Chondrocyte (in vitro differentiated cells): ENCODE measurements at regions not wholly inside any gene's neighbourhood (a gene's known extent, or its start where the extent isn't known, plus 50 kb on each side); places are given as distances from the start of the nearest gene placed in this dataset.
A peak's percentile ranks its signal among the peaks of the same experiment; 100 is the strongest.

Experiments
- DNase-seq: peaks from one replicate; pipeline ENCODE4 v3.0.0; 2021; ENCODE audit warnings: mixed read lengths, low spot score
- H3K27ac Mint-ChIP-seq: one replicate; pipeline ENCODE4 v1.8.0; 2021; ENCODE audit warnings: mild to moderate bottlenecking, moderate library complexity, mixed read lengths; ENCODE audit not compliant: unreplicated experiment
- H3K27me3 Mint-ChIP-seq: 2 replicates; pipeline ENCODE4 v1.8.0; 2021; ENCODE audit warnings: low read depth, mixed read lengths
- H3K36me3 Mint-ChIP-seq: 2 replicates; pipeline ENCODE4 v1.8.0; 2021; ENCODE audit warnings: low read depth, mixed read lengths
- H3K4me1 Mint-ChIP-seq: 2 replicates; pipeline ENCODE4 v1.8.0; 2021; ENCODE audit warnings: low read depth, mild to moderate bottlenecking, mixed read lengths
- H3K4me3 Mint-ChIP-seq: one replicate; pipeline ENCODE4 v1.8.0; 2021; ENCODE audit warnings: mild to moderate bottlenecking, moderate library complexity, mixed read lengths; ENCODE audit not compliant: unreplicated experiment
- H3K9me3 Mint-ChIP-seq: 2 replicates; pipeline ENCODE4 v1.8.0; 2021; ENCODE audit warnings: low read depth, mixed read lengths
- TF ChIP-seq, protein P1 (sequence below): fragments of 200-600 bp; sonication (generic); IDR thresholded peaks from 2 replicates; pipeline ENCODE4 v1.5.0; 2021; ENCODE audit warnings: antibody characterized with exemption, mild to moderate bottlenecking, moderate library complexity

DNA sequence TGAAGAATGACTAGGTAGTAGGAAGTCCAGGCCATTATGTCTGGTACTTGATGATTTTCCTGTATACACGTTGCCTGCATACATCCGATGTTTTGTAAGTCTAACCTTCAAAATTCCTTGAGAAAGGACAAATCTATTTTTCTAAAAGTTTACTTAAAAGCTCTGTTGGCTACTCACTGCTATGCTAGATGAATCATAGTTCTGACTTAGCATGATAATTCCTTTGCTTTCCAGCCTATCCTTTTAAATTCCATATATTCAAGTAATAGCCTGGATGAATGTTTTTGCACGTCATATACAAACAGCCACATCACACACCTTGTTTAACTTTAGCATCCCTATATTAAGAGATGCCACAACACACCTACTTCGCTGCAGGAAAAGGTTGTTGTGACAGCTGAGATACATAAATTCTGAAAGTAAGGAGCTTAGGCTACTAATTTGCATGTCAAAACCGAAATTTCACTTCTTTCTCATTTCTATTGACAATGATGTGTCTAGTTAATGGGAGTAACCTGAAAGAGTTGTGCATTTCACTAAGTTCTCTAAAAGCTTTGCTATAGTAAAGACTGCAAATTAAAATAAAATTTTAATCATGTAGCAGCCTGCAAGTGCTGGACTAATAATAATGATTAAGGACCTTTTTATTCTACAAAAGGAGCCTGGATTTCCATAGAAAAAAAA is 1116.4 kb downstream of the JRKL start:
- Mint-ChIP-seq H3K27ac (no peak overlapping the region), H3K36me3 (no peaks in the 10 kb centered on the region), H3K9me3 (no peaks in the 10 kb centered on the region), H3K4me1 (no peaks in the 10 kb centered on the region), H3K4me3 (no peak overlapping the region), H3K27me3 (peaks cover under 1% of the 10 kb centered on the region)
- DNase-seq = no peak
- TF ChIP-seq, protein P1, sequence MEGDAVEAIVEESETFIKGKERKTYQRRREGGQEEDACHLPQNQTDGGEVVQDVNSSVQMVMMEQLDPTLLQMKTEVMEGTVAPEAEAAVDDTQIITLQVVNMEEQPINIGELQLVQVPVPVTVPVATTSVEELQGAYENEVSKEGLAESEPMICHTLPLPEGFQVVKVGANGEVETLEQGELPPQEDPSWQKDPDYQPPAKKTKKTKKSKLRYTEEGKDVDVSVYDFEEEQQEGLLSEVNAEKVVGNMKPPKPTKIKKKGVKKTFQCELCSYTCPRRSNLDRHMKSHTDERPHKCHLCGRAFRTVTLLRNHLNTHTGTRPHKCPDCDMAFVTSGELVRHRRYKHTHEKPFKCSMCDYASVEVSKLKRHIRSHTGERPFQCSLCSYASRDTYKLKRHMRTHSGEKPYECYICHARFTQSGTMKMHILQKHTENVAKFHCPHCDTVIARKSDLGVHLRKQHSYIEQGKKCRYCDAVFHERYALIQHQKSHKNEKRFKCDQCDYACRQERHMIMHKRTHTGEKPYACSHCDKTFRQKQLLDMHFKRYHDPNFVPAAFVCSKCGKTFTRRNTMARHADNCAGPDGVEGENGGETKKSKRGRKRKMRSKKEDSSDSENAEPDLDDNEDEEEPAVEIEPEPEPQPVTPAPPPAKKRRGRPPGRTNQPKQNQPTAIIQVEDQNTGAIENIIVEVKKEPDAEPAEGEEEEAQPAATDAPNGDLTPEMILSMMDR = no peak

DNA sequence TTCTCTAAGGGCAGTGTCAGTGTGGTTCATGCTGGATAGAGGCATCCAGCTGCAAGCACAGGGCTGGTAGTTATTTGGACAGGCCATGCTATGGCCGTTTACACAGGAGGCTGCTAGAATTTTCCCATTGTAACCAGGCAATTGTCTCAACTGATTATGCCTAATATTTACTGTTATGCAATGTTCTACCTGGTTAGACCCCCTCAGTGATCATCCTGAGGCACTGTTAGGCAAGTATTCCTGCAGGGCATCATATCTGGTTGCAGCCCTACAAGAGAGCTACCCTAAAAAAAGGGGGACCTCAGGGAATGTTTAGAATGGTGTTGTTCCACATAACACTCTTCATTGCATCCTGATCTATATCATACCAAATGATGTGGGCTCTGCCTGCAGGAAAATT is 1124.6 kb downstream of the JRKL start:
- Mint-ChIP-seq H3K36me3 (no peaks in the 10 kb centered on the region), H3K4me3 (no peak overlapping the region)
- TF ChIP-seq, protein P1 = no peak

DNA sequence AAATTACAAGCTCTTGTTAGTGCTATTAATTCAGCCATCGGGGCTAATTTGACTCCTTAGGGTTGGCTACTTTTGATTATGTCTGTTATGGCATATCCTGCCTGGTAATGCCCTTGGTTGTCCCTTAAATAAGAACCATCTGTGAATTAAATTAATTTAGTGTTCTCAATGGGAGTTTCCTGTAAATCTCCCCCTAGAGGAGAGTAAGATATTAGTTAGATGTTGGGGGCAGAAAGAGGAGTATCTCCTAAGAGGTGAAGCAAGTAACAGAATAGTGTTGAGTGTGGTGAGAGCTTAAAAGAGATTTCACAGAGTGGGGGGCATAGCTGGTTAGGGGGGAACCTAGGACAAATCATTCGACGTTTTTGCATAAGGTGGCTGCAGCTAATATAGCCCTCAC is 1126.9 kb downstream of the JRKL start:
- Mint-ChIP-seq H3K9me3 (peaks cover 5% of the 10 kb centered on the region), H3K4me3 (no peak overlapping the region), H3K27ac (no peak overlapping the region), H3K36me3 (no peaks in the 10 kb centered on the region), H3K4me1 (no peaks in the 10 kb centered on the region), H3K27me3 (no peaks in the 10 kb centered on the region)
- TF ChIP-seq, protein P1 = no peak
- DNase-seq = no peak

More for the DNA sequence above, 1124.6 kb downstream of the JRKL start:
- Mint-ChIP-seq H3K9me3 (no peaks in the 10 kb centered on the region), H3K4me1 (no peaks in the 10 kb centered on the region), H3K27ac (no peak overlapping the region), H3K27me3 (peaks cover 2% of the 10 kb centered on the region)
- no peak for DNase-seq

DNA sequence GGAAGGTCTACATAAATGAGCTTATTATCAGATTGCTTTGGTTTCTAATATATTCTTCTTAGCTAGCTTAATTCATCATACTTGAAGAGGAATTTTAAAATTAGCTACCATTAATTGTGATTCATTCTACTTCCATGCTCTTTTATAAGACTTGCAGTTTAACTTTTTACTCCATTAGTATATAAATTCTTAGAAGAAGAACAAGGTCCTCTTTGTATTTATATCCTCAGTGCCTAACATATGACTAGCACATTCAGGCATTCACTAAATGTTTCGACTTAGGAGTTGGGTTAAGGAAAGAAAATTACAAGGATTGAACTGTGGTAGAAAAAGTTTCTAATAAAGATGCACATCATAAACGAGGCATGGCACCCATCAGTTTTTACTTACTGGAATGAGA is 1135.5 kb downstream of the JRKL start:
- H3K4me3 Mint-ChIP-seq = no peak overlapping the region
- no peak for DNase-seq

DNA sequence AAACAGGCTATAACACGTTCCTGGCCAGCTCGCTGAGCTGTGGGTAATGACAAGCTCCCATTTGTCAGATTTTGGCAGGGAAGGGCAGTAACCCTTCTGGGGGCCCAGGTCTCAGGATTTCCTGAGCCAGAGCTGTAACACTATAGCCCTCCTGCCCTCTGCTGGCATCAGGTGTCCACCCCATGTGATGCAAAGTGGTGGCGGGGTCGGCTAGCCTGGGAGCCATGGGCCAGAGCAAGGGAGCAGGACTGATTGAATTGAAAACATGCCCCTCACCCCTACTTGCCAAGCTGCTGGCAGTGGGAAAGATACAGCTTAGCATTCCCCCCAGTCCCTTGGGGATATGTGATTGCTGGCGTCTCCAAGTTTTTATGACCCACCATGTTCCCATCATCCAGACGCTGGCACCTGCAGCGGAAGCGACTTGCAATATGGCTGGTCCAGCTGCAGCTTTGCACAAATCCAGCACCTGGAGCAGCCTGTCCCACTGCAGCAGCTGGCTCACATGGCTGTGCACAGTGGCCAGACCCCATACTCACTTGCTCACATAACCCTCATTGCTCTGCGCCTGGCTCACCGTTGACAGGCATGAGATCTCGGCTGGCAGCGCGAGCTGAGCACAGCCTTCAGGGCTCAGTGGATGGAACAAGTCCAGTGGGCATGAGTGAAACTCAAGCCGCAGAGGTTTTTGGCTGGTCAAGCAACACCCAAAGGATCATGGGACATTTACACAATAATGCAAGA is 1147.8 kb downstream of the JRKL start:
- Mint-ChIP-seq H3K36me3 (no peaks in the 10 kb centered on the region), H3K27ac (no peak overlapping the region), H3K27me3 (peaks cover 5% of the 10 kb centered on the region), H3K4me3 (no peak overlapping the region), H3K9me3 (peaks cover 12% of the 10 kb centered on the region), H3K4me1 (no peaks in the 10 kb centered on the region)
- TF ChIP-seq, protein P1 = no peak
- DNase-seq = peak; percentile 58

More for the DNA sequence above, 1135.5 kb downstream of the JRKL start:
- Mint-ChIP-seq H3K27ac (no peak overlapping the region), H3K4me1 (no peaks in the 10 kb centered on the region), H3K36me3 (no peaks in the 10 kb centered on the region), H3K9me3 (peaks cover 13% of the 10 kb centered on the region), H3K27me3 (peaks cover 11% of the 10 kb centered on the region)
- TF ChIP-seq, protein P1 = no peak
